Cardiac septum (tissue), 1 donor: ENCODE measurements at regions not wholly inside any gene's neighbourhood (a gene's known extent, or its start where the extent isn't known, plus 50 kb on each side); places are given as distances from the start of the nearest gene placed in this dataset.
"Not testable (repeated sequence)": the region's sequence is repeated elsewhere in the genome, so short reads cannot be mapped to it uniquely, and the experiment has no call there.

Experiments
- DNase-seq: peaks from one replicate; pipeline ENCODE4 v3.0.0-alpha.2; 2020; ENCODE audit warnings: low spot score
- intact Hi-C: fragments of 100-400 bp; cut with DNase I; formaldehyde crosslinking; loops from one replicate; pipeline ENCODE4 v1.14.0; 2022
- donor health status: DM: no; HTN: no; CAD: no.

DNA sequence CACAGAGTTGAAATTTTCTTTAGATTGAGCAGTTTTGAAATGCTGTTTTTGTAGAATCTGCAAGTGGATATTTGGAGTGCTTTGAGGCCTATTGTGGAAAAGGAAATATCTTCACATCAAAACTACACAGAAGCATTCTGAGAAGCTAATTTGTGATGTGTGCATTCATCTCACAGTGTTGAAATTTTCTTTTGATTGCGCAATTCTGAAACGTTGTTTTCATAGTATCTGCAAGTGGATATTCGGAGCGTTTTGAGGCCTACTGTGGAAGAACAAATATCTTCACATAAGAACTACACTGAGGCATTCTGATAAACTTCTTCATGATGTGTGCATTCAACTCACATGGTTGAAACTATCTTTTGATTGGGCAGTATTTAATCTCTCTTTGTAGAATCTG is 3143.4 kb upstream of the OR11H1 start:
- intact Hi-C loops, DNase-seq: not testable (repeated sequence)

DNA sequence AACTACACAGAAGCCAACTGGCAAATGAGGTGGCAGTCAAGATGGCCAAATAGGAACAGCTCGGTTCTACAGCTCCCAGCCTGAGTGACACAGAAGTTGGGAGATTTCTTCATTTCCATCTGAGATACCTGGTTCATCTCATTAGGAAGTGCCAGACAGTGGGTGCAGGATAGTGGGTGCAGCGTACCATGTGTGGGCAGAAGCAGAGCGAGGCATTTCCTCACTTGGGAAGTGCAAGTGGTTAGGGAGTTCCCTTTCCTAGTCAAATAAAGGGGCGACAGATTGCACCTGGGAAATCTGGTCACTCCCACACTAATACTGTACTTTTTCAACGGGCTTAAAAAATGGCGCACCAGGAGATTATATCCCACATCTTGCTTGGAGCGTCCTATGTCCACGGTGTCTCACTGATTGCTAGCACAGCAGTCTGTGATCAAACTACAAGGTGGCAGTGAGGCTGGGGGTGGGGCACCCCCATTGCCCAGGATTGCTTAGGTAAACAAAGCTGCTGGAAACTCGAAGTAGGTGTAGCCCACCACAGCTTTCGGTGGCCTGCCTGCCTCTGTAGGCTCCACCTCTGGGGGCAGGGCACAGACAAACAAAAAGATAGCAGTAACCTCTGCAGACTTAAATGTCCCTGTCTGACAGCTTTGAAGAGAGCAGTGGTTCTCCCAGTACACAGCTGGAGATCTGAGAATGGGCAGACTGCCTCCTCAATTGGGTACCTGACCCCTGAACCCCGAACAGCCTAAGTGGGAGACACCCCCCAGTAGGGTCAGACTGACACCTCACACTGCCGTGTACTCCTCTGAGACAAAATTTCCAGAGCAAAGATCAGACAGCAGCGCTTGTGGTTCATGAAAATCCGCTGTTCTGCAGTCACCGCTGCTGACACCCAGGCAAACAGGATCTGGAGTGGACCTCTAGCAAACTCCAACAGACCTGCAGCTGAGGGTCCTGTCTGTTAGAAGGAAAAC is 3138.9 kb upstream of the OR11H1 start:
- intact Hi-C loops = not testable (repeated sequence)
- peak; percentile 68 for DNase-seq

DNA sequence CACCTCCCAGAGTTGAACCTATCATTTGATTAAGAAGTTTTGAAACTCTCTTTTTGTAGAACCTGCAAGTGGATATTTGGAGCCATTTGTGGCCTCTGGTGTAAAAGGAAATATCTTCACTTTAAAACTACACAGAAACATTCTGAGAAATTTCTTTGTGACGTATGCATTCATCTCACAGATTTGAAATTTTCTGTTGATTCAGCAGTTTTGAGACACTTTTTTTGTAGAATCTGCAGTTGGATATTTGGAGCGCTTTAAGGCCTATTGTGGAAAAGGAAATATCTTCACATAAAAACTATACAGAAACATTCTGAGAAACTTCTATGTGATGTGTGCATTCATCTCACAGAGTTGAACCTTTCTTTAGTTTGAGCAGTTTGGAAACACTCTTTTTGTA is 3130.7 kb upstream of the OR11H1 start:
- DNase-seq, intact Hi-C loops: not testable (repeated sequence)

DNA sequence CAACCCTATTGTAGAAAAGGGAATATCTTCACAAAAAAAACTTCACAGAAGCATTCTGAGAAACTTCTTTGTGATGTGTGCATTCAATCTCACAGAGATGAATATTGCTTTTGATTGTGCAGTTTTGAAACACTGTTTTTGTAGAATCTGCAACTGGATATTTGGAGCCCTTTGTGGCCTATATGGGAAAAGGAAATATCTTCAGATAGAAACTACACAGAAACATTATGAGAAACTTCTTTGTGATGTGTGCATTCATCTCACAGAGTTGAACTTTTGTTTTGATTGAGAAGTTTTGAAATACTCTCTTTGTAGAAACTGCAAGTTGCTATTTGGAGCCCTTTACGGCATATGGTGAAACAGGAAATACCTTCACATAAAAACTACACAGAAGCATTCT is 3126.1 kb upstream of the OR11H1 start:
- DNase-seq, intact Hi-C loops: not testable (repeated sequence)

DNA sequence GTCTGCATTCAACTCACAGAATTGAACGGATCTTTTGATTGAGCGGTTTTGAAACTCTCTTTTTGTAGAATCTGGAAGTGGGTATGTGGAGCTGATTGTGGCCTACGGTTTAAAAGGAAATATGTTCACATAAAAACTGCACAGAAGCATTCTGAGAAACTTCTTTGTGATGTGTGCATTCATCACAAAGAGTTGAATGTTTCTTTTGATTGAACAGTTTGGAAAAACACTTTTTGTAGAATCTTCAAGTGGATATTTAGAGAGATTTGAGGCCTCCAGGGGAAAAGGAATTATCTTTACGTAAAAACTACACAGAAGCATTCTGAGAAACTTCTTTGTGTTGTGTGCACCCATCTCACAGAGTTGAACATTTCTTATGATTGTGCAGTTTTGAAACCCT is 3125.5 kb upstream of the OR11H1 start:
- intact Hi-C loops, DNase-seq: not testable (repeated sequence)

DNA sequence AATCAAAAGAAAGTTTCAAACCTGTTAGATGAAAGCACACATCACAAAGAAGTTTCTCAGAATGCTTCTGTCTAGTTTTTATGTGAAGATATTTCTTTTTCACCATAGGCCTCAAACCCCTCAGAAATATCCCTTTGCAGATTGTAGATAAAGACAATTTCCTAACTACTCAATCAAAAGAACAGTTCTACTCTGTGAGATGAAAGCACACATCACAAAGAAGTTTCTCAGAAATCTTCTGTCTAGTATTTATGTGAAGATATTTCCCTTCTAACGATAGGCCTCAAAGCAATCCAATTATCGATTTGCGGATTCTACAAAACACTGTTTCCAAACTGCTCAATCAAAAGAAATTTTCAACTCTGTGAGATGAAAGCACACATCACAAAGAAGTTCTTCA is 3092.1 kb upstream of the OR11H1 start:
- intact Hi-C loops, DNase-seq: not testable (repeated sequence)
